K562 (cell line): ENCODE measurements at regions not wholly inside any gene's neighbourhood (a gene's known extent, or its start where the extent isn't known, plus 50 kb on each side); places are given as distances from the start of the nearest gene placed in this dataset.

ENCODE experiments used
- C11orf30 ChIP-seq: fragments of 450-650 bp; IDR thresholded peaks from 2 replicates; pipeline ENCODE4 v1.6.1; 2016; ENCODE audit warnings: low read depth, mild to moderate bottlenecking
- DDX20 ChIP-seq: fragments of 450-650 bp; IDR thresholded peaks from 2 replicates; pipeline ENCODE4 v1.6.1; 2016; ENCODE audit warnings: missing genetic modification characterization, low read depth, mild to moderate bottlenecking, missing compliant biosample characterization, moderate library complexity
- EP400 ChIP-seq: fragments of 450-650 bp; IDR thresholded peaks from 2 replicates; pipeline ENCODE4 v1.6.1; 2017; ENCODE audit warnings: antibody characterized with exemption, mild to moderate bottlenecking, moderate library complexity
- JUN ChIP-seq, 2 experiments: sonication (generic) in 1 of 2; formaldehyde crosslinking in 1 of 2; IDR thresholded peaks; 2 replicates each; pipeline versions ENCODE4 v1.6.1 to v1.8.0; 2012 to 2022; ENCODE audit warnings: borderline replicate concordance in 2 of 2, mild to moderate bottlenecking in 2 of 2, improper control_type of control experiment in 1 of 2, low read depth in 1 of 2, low read length in 1 of 2, missing genetic modification reagents in 1 of 2
- KDM2B ChIP-seq: fragments of 250-450 bp; sonication (Bioruptor Pico); IDR thresholded peaks from 2 replicates; pipeline ENCODE4 v1.8.0; 2021; ENCODE audit warnings: mild to moderate bottlenecking, moderate library complexity
- KHSRP ChIP-seq: fragments of 450-650 bp; IDR thresholded peaks from 2 replicates; pipeline ENCODE4 v1.6.1; 2017
- NEUROD1 ChIP-seq: fragments of 150-350 bp; IDR thresholded peaks from 2 replicates; pipeline ENCODE4 v1.6.1; 2014; ENCODE audit warnings: borderline replicate concordance, low read length, low read depth; ENCODE audit not compliant: partially characterized antibody
- RREB1 ChIP-seq: fragments of 250-450 bp; sonication (Bioruptor Pico); IDR thresholded peaks from 2 replicates; pipeline ENCODE4 v1.4.0; 2020
- ZFPM2 ChIP-seq: fragments of 250-450 bp; sonication (Bioruptor Pico); IDR thresholded peaks from 2 replicates; pipeline ENCODE4 v1.5.1; 2022; ENCODE audit warnings: mild to moderate bottlenecking
- ZNF143 ChIP-seq: sonication (generic); formaldehyde crosslinking; IDR thresholded peaks from 2 replicates; pipeline ENCODE4 v1.9.0; 2022; ENCODE audit warnings: mild to moderate bottlenecking, missing genetic modification reagents
- ZNF217 ChIP-seq: sonication (generic); formaldehyde crosslinking; IDR thresholded peaks from 2 replicates; pipeline ENCODE4 v1.8.0; 2022; ENCODE audit warnings: mild to moderate bottlenecking, missing genetic modification reagents
- ZNF3 ChIP-seq: fragments of 250-450 bp; sonication (Bioruptor Pico); IDR thresholded peaks from 2 replicates; pipeline ENCODE4 v1.5.0; 2021; ENCODE audit warnings: mild to moderate bottlenecking, moderate library complexity
- ZNF436 ChIP-seq: fragments of 250-450, 450-650 bp; sonication (Bioruptor Pico); formaldehyde crosslinking; IDR thresholded peaks from 2 replicates; pipeline ENCODE4 v1.7.0; 2020; ENCODE audit warnings: mild to moderate bottlenecking
- TF ChIP-seq, protein P1 (sequence below): sonication (generic); formaldehyde crosslinking; IDR thresholded peaks from 2 replicates; pipeline ENCODE4 v1.8.0; 2022; ENCODE audit warnings: mild to moderate bottlenecking, missing genetic modification reagents
- TF ChIP-seq, protein P2 (sequence below), 2 experiments: fragments of 450-650 bp; conservative IDR thresholded peaks; 2 replicates each; pipeline ENCODE4 v1.6.1; 2017; ENCODE audit warnings: mild to moderate bottlenecking in 2 of 2, moderate library complexity in 2 of 2
- TF ChIP-seq, protein P3 (sequence below), 2 experiments: IDR thresholded peaks; 2 replicates each; pipeline ENCODE4 v1.6.1; 2011; ENCODE audit warnings: borderline replicate concordance in 1 of 2, control low read depth in 1 of 2, low read depth in 1 of 2, low read length in 1 of 2, mild to moderate bottlenecking in 1 of 2, mixed read lengths in 1 of 2, moderate library complexity in 1 of 2; ENCODE audit not compliant: insufficient read depth in 1 of 2, insufficient read length in 1 of 2, poor library complexity in 1 of 2, severe bottlenecking in 1 of 2; ENCODE audit errors: extremely low read depth in 1 of 2

DNA sequence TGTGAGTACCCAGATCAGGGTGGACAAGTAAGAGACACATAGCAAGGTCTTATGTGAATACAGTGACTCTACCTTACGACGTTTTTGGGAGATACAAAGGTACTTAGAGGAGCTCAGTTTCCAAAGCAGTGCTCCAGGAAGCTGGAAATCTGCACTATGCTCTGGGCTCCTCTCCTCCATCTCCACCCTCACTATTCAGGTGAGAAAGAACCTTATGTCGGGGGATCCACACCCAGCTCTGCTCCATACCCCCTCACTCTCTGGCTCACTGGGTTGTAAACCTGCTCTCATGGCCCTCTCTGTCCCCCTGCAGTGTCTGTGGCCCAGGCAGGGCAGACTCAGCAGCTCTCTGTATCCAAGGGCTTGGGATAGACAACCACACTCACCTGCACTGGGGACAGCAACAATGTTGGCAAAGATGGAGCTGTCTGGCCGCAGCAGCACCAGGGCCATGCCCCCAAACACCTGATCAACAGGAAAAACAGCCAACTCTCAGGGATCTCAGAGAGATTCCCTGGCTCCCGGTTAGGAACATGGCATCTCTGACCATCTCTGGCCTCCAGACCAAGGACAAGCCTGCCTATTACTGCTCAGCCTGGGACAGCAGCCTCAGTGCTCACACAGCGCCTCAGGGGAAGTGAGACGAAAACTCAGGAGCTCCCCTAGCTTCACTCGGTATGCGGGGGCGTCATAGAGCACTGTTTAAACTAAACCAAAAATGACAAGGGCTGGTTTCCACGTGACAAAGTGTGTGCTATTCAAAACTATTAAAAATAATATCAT lies 60.9 kb upstream of the TOP3B start (continued):
- no peak for TF ChIP-seq NEUROD1
- no peak for TF ChIP-seq ZNF3 (CRISPR knock-in tag)
- no peak for TF ChIP-seq EP400
- TF ChIP-seq, protein P1, sequence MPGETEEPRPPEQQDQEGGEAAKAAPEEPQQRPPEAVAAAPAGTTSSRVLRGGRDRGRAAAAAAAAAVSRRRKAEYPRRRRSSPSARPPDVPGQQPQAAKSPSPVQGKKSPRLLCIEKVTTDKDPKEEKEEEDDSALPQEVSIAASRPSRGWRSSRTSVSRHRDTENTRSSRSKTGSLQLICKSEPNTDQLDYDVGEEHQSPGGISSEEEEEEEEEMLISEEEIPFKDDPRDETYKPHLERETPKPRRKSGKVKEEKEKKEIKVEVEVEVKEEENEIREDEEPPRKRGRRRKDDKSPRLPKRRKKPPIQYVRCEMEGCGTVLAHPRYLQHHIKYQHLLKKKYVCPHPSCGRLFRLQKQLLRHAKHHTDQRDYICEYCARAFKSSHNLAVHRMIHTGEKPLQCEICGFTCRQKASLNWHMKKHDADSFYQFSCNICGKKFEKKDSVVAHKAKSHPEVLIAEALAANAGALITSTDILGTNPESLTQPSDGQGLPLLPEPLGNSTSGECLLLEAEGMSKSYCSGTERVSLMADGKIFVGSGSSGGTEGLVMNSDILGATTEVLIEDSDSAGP (CRISPR knock-in tag) = no peak
- TF ChIP-seq ZNF436 = 0 out of 2 replicates have a peak, but pooled peaks have one; percentile 2
- TF ChIP-seq JUN (IDR thresholded peaks at IDR 0.05; ENCODE audit: borderline replicate concordance, low read depth, low read length) = no peak
- 0 out of 2 replicates have a peak, but pooled peaks have one; percentile 44 for TF ChIP-seq JUN (CRISPR knock-in tag; IDR thresholded peaks at IDR 0.05; ENCODE audit: borderline replicate concordance)
- no peak for TF ChIP-seq DDX20
- TF ChIP-seq RREB1 = no peak
- no peak for TF ChIP-seq KHSRP
- no peak for TF ChIP-seq ZNF143 (CRISPR knock-in tag)
- no peak for TF ChIP-seq ZFPM2 (CRISPR knock-in tag)
- TF ChIP-seq, protein P2, sequence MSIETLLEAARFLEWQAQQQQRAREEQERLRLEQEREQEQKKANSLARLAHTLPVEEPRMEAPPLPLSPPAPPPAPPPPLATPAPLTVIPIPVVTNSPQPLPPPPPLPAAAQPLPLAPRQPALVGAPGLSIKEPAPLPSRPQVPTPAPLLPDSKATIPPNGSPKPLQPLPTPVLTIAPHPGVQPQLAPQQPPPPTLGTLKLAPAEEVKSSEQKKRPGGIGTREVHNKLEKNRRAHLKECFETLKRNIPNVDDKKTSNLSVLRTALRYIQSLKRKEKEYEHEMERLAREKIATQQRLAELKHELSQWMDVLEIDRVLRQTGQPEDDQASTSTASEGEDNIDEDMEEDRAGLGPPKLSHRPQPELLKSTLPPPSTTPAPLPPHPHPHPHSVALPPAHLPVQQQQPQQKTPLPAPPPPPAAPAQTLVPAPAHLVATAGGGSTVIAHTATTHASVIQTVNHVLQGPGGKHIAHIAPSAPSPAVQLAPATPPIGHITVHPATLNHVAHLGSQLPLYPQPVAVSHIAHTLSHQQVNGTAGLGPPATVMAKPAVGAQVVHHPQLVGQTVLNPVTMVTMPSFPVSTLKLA (conservative IDR thresholded peaks at IDR 0.05) = 0 out of 4 replicates have a peak, but pooled peaks of 1 of the 2 experiments have one; percentile 16
- TF ChIP-seq KDM2B (CRISPR knock-in tag) = no peak
- no peak for TF ChIP-seq ZNF217 (CRISPR knock-in tag)
- no peak for TF ChIP-seq C11orf30
- TF ChIP-seq, protein P3, sequence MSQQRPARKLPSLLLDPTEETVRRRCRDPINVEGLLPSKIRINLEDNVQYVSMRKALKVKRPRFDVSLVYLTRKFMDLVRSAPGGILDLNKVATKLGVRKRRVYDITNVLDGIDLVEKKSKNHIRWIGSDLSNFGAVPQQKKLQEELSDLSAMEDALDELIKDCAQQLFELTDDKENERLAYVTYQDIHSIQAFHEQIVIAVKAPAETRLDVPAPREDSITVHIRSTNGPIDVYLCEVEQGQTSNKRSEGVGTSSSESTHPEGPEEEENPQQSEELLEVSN (IDR thresholded peaks at IDR 0.05; ENCODE audit: borderline replicate concordance in 1 of 2, extremely low read depth in 1 of 2, insufficient read depth in 1 of 2, insufficient read length in 1 of 2, low read depth in 1 of 2, low read length in 1 of 2, poor library complexity in 1 of 2, severe bottlenecking in 1 of 2) = no peak
